ENCODE measurements at regions not wholly inside any gene's neighbourhood (a gene's known extent, or its start where the extent isn't known, plus 50 kb on each side); places are given as distances from the start of the nearest gene placed in this dataset.
"Not testable (repeated sequence)": the region's sequence is repeated elsewhere in the genome, so short reads cannot be mapped to it uniquely, and the experiment has no call there.

DNA sequence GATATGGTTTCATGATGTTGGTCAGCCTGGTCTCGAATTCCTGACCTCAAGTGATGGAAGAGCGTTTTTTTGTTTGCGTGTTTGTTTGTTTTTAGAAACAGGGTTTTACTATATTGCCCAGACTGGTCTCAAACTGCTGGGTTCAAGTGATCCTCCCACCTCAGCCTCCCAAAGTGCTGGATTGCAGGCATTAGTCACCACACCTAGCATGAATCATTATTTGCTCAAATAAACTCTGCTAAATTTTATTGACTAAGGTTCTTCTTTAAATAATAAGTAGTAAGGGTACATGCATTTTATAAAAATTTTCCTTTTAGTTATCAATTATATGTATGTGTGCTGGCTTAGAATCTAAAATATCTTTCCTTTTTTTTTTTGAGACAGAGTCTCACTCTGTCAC, 52.9 kb downstream of the ZBTB9 start:
- no peak for DNase-seq (ENCODE audit: low read depth in 4 of 6, low spot score in 6 of 6)
- no peak overlapping the region for H3K4me3 ChIP-seq (ENCODE audit: low read depth, low read length)
- no peaks in the 10 kb centered on the region for H3K36me3 ChIP-seq (ENCODE audit: control insufficient read depth, insufficient read depth, low read length)
- H3K9me3 ChIP-seq (ENCODE audit: control insufficient read depth, insufficient read depth, low read length): no peaks in the 10 kb centered on the region
- H3K4me1 ChIP-seq (ENCODE audit: control insufficient read depth, insufficient read depth, low read length): peaks cover 4% of the 10 kb centered on the region
- no peak overlapping the region for H3K27ac ChIP-seq (ENCODE audit: low read depth, low read length)
- WGBS (ENCODE audit: insufficient coverage): no CpG with 5 or more reads among the region's 3 CpGs
- H3K27me3 ChIP-seq (ENCODE audit: control insufficient read depth, insufficient read depth, low read length): no peaks in the 10 kb centered on the region

DNA sequence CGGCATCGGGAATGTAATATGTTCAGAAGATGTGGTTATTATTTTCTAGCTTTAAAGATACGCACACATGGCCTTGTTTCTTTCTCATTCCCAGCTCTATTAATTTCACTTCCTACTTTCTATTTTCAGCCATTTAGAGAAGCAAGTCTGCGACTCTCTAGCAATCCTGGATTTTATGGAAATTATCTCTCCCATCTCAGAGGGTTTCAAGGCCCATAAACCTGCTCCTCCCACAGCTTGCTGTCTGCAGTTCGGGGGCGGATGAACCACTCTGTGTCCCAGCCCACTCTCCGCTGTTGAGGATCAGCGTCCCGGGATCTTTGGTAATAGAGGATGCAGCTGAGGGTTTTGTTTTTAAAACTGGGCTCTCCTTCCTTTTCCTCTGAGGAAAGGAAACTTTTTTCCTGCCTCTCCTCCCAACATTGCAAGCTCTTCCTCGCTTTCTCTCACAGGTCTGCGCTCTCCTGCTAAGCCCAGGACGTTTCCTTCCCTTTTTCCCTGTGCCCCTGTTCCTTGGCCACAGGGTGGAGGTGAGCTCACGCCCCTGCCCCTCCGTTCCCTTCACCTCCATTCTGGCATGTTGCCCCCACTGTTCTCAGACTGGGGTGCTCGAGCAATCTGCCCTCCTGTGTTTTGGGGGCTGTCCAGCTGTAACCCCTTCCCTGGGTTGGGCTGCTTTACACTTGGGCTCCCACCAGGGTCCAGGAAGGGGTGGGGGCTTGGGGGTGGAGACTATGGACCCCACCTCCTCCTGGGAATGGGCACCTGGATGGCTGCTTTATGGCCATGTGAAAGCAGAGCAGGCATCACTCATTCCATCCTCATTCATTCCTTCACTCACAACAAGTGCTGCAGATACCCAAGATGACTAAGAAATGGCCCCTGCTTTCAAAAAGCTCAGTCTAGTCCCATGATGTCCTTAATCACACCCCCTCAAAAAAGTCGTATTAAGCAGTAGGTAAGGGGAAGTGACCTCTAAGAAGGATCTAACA, 54.9 kb downstream of the ZBTB9 start:
- H3K9me3 ChIP-seq (ENCODE audit: control insufficient read depth, insufficient read depth, low read length): no peaks in the 10 kb centered on the region
- WGBS (ENCODE audit: insufficient coverage): 29% methylated on average over 6 of the region's 16 CpGs
- no peak overlapping the region for H3K4me3 ChIP-seq (ENCODE audit: low read depth, low read length)
- H3K36me3 ChIP-seq (ENCODE audit: control insufficient read depth, insufficient read depth, low read length): no peaks in the 10 kb centered on the region
- DNase-seq (ENCODE audit: low read depth in 4 of 6, low spot score in 6 of 6): peak in 1 of 6 donors; percentile 70
- H3K27me3 ChIP-seq (ENCODE audit: control insufficient read depth, insufficient read depth, low read length): peaks cover 3% of the 10 kb centered on the region
- peaks cover 4% of the 10 kb centered on the region for H3K4me1 ChIP-seq (ENCODE audit: control insufficient read depth, insufficient read depth, low read length)
- H3K27ac ChIP-seq (ENCODE audit: low read depth, low read length): peak overlapping the region; percentile 19

DNA sequence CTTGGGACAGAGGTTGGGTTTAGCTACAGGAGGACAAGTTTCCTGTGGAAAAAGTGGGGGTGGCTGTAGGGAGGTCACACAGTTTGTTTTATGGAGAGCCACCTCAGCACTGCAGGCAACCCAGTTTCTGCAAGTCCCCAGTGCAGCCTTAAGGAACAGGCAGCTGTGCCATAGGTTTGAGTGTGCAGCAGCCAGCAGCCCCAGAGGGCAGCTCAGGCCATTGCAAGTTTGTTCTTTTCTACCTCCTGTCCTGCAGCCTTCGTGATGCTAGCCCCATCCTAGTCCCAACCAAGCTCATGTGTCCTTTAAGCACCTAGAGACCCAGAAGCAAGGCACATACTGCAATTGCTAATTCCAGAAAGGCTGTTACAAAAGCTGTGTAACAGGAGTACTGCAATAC, 58.8 kb downstream of the ZBTB9 start:
- no peak overlapping the region for H3K27ac ChIP-seq (ENCODE audit: low read depth, low read length)
- H3K9me3 ChIP-seq (ENCODE audit: control insufficient read depth, insufficient read depth, low read length): no peaks in the 10 kb centered on the region
- H3K4me3 ChIP-seq (ENCODE audit: low read depth, low read length): no peak overlapping the region
- 73% methylated on average over 1 of the region's 1 CpG for WGBS (ENCODE audit: insufficient coverage)
- DNase-seq (ENCODE audit: low read depth in 4 of 6, low spot score in 6 of 6): no peak
- H3K4me1 ChIP-seq (ENCODE audit: control insufficient read depth, insufficient read depth, low read length): peaks cover 4% of the 10 kb centered on the region
- peaks cover 3% of the 10 kb centered on the region for H3K27me3 ChIP-seq (ENCODE audit: control insufficient read depth, insufficient read depth, low read length)
- H3K36me3 ChIP-seq (ENCODE audit: control insufficient read depth, insufficient read depth, low read length): no peaks in the 10 kb centered on the region

GRCh38 chr6:33516726-33517125, 62.4 kb downstream of the ZBTB9 start:
- Histone ChIP-seq H3K36me3 (ENCODE audit: control insufficient read depth, insufficient read depth, low read length) (no peaks in the 10 kb centered on the region), H3K9me3 (ENCODE audit: control insufficient read depth, insufficient read depth, low read length) (no peaks in the 10 kb centered on the region), H3K27ac (ENCODE audit: low read depth, low read length) (no peak overlapping the region), H3K27me3 (ENCODE audit: control insufficient read depth, insufficient read depth, low read length) (peaks cover 3% of the 10 kb centered on the region), H3K4me1 (ENCODE audit: control insufficient read depth, insufficient read depth, low read length) (no peaks in the 10 kb centered on the region), H3K4me3 (ENCODE audit: low read depth, low read length) (no peak overlapping the region)
- 86% methylated on average over 4 of the region's 4 CpGs for WGBS (ENCODE audit: insufficient coverage)
- DNase-seq (ENCODE audit: low read depth in 4 of 6, low spot score in 6 of 6): no peak

DNA sequence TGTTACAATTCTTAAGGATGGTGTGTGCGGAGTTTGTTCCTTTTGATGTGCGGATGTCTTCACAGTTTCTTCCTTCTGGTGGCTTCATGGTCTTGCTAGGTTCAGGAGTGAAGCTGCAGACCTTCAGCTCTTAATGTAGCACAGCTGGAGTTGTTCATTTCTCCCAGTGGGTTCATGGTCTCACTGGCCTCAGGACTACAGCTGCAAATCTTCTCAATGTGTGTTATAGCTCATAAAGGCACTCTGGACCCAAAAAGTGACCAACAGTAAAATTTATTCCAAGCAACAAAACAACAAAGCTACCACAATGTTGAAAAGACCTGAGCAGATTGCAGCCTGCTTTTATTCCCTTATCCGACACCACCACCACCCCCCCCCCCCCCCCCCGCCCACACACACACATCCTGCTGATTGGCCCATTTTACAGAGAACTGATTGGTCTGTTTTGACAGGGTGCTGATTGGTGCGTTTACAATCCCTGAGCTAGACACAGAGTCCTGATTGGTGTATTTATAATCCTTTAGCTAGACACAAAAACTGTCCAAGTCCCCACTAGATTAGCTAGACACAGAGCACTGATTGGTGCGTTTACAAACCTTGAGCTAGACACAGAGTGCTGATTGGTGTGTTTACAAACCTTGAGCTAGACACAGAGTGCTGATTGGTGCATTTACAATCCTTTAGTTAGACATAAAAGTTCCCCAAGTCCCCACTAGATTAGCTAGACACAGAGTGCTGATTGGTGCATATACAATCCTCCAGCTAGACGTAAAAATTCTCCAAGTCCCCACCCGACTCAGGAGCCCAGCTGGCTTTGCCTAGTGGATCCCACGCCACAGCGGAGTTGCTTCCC, 59.2 kb downstream of the BAK1 start:
- H3K36me3 ChIP-seq (ENCODE audit: control insufficient read depth, insufficient read depth, low read length): not testable (repeated sequence)

GRCh38 chr6:33521489-33522091, 58.5 kb downstream of the BAK1 start:
- Histone ChIP-seq H3K27me3 (ENCODE audit: control insufficient read depth, insufficient read depth, low read length) (no peaks in the 10 kb centered on the region), H3K27ac (ENCODE audit: low read depth, low read length) (no peak overlapping the region), H3K9me3 (ENCODE audit: control insufficient read depth, insufficient read depth, low read length) (no peaks in the 10 kb centered on the region), H3K4me1 (ENCODE audit: control insufficient read depth, insufficient read depth, low read length) (no peaks in the 10 kb centered on the region), H3K36me3 (ENCODE audit: control insufficient read depth, insufficient read depth, low read length) (no peaks in the 10 kb centered on the region), H3K4me3 (ENCODE audit: low read depth, low read length) (no peak overlapping the region)
- DNase-seq (ENCODE audit: low read depth in 4 of 6, low spot score in 6 of 6): no peak
- WGBS (ENCODE audit: insufficient coverage): 89% methylated on average over 44 of the region's 47 CpGs

More for the DNA sequence above, 59.2 kb downstream of the BAK1 start:
- H3K4me3 ChIP-seq (ENCODE audit: low read depth, low read length); H3K9me3 ChIP-seq (ENCODE audit: control insufficient read depth, insufficient read depth, low read length); DNase-seq (ENCODE audit: low read depth in 4 of 6, low spot score in 6 of 6); H3K27me3 ChIP-seq (ENCODE audit: control insufficient read depth, insufficient read depth, low read length); H3K27ac ChIP-seq (ENCODE audit: low read depth, low read length); H3K4me1 ChIP-seq (ENCODE audit: control insufficient read depth, insufficient read depth, low read length): not testable (repeated sequence)
- 93% methylated on average over 6 of the region's 10 CpGs for WGBS (ENCODE audit: insufficient coverage)

All from spinal cord (tissue), 9 donors.